Caco-2 (cell line): ENCODE measurements at regions not wholly inside any gene's neighbourhood (a gene's known extent, or its start where the extent isn't known, plus 50 kb on each side); places are given as distances from the start of the nearest gene placed in this dataset.

ENCODE experiments used
- BruUV-seq: library from RNA; stranded (reverse); fragments of 400-500 nt; replicated peaks from 2 replicates; lab custom pipeline; 2021; lab: Mats Ljungman, UMichigan
- CTCF ChIA-PET: fragments of 300-600 bp; sonication (Branson Sonifier 250); formaldehyde crosslinking; loops from one replicate; lab custom pipeline; 2022; ENCODE audit warnings: antibody characterized with exemption; lab: Charles Lee
- POLR2A ChIA-PET: fragments of 300-600 bp; sonication (Branson Sonifier 250); formaldehyde crosslinking; loops from one replicate; lab custom pipeline; 2022; ENCODE audit warnings: antibody characterized with exemption; lab: Charles Lee
- DNase-seq, 2 experiments: peaks; one replicate each; pipeline versions ENCODE4 v3.0.0 to v3.0.0-alpha.2; 2020 to 2022
- H3K27me3 ChIP-seq: replicated peaks from 2 replicates; pipeline ENCODE4 v1.6.0; 2011; ENCODE audit warnings: low read length; ENCODE audit not compliant: control insufficient read depth, insufficient read depth
- H3K36me3 ChIP-seq: 2 replicates; pipeline ENCODE4 v1.5.1; 2011; ENCODE audit warnings: low read length; ENCODE audit not compliant: control insufficient read depth, insufficient read depth
- H3K4me1 ChIP-seq: fragments of 250-450 bp; sonication (Bioruptor Pico); 2 replicates; pipeline ENCODE4 v1.5.1; 2020; ENCODE audit warnings: mild to moderate bottlenecking
- H3K4me3 ChIP-seq: 2 replicates; pipeline ENCODE4 v1.5.1; 2011; ENCODE audit warnings: low read depth, mild to moderate bottlenecking, control low read depth, low read length
- H3K9me3 ChIP-seq: fragments of 250-450 bp; sonication (Bioruptor Pico); 2 replicates; pipeline ENCODE4 v1.5.1; 2020; ENCODE audit warnings: mild to moderate bottlenecking, moderate library complexity
- H3K27ac Mint-ChIP-seq: one replicate; pipeline ENCODE4 v1.8.0; 2022; ENCODE audit warnings: mixed read lengths; ENCODE audit not compliant: unreplicated experiment
- H3K27me3 Mint-ChIP-seq: one replicate; pipeline ENCODE4 v1.8.0; 2022; ENCODE audit warnings: mixed read lengths; ENCODE audit not compliant: insufficient read depth, unreplicated experiment
- H3K36me3 Mint-ChIP-seq: one replicate; pipeline ENCODE4 v1.8.0; 2022; ENCODE audit warnings: mild to moderate bottlenecking, mixed read lengths; ENCODE audit not compliant: insufficient read depth, unreplicated experiment
- H3K4me1 Mint-ChIP-seq: one replicate; pipeline ENCODE4 v1.8.0; 2022; ENCODE audit warnings: low read depth, mixed read lengths; ENCODE audit not compliant: unreplicated experiment
- H3K4me3 Mint-ChIP-seq: one replicate; pipeline ENCODE4 v1.8.0; 2022; ENCODE audit warnings: mild to moderate bottlenecking, moderate library complexity, mixed read lengths; ENCODE audit not compliant: unreplicated experiment
- H3K9me3 Mint-ChIP-seq: one replicate; pipeline ENCODE4 v1.8.0; 2022; ENCODE audit warnings: mixed read lengths; ENCODE audit not compliant: unreplicated experiment
- intact Hi-C: fragments of 100-400 bp; cut with micrococcal nuclease; formaldehyde crosslinking; loops from one replicate; pipeline ENCODE4 v1.10.0; 2022; ENCODE audit not compliant: unreplicated experiment
- TF ChIP-seq, protein P1 (sequence below), 2 experiments: fragments of 200-600 bp in 1 of 2; IDR thresholded peaks; 1 replicate in 1 of 2; 2 replicates in 1 of 2; pipeline versions ENCODE4 v1.5.1 to v1.8.0; 2011 to 2022; ENCODE audit warnings: antibody characterized with exemption in 1 of 2, control low read depth in 1 of 2, inconsistent platforms in 1 of 2, low read depth in 1 of 2, low read length in 1 of 2, mild to moderate bottlenecking in 1 of 2, moderate library complexity in 1 of 2; ENCODE audit not compliant: insufficient read depth in 1 of 2, severe bottlenecking in 1 of 2, unreplicated experiment in 1 of 2

DNA sequence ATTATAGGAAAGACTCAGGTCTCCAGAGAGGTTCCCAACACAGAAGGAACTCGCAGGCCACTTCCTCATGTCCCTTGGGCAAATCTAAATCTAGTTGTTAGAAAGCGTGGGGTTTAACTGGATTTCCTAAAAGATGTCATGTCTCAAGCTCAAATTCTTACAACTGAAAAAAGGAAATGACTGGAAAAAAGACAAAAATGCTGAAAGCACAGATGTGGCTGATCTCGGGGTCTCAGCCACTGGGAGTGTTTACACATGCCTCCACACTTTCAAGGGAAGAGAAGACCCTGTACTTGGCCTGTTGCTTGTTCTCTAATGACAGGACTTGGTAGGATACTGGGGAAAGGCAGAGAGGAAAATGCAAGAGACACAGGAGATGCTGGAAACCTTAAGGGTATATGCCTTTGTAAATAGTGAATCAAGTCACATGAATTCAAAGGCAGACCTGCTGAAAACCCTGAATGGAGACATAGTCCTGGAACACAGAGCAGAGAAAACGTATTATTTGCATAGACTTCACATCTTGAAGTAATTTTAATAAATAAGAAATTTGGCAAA lies 160.9 kb upstream of the MEIS1 start:
- intact Hi-C loops: no loop called here
- Mint-ChIP-seq H3K36me3 (no peaks in the 10 kb centered on the region), H3K27me3 (no peaks in the 10 kb centered on the region), H3K27ac (no peak overlapping the region), H3K9me3 (no peaks in the 10 kb centered on the region), H3K4me3 (no peak overlapping the region), H3K4me1 (no peaks in the 10 kb centered on the region)
- BruUV-seq: no TSS peak
- Histone ChIP-seq H3K36me3 (no peaks in the 10 kb centered on the region), H3K4me3 (no peak overlapping the region), H3K4me1 (no peaks in the 10 kb centered on the region), H3K27me3 (no peaks in the 10 kb centered on the region), H3K9me3 (no peaks in the 10 kb centered on the region)
- CTCF ChIA-PET: no interaction called here
- POLR2A ChIA-PET: no interaction called here
- TF ChIP-seq, protein P1, sequence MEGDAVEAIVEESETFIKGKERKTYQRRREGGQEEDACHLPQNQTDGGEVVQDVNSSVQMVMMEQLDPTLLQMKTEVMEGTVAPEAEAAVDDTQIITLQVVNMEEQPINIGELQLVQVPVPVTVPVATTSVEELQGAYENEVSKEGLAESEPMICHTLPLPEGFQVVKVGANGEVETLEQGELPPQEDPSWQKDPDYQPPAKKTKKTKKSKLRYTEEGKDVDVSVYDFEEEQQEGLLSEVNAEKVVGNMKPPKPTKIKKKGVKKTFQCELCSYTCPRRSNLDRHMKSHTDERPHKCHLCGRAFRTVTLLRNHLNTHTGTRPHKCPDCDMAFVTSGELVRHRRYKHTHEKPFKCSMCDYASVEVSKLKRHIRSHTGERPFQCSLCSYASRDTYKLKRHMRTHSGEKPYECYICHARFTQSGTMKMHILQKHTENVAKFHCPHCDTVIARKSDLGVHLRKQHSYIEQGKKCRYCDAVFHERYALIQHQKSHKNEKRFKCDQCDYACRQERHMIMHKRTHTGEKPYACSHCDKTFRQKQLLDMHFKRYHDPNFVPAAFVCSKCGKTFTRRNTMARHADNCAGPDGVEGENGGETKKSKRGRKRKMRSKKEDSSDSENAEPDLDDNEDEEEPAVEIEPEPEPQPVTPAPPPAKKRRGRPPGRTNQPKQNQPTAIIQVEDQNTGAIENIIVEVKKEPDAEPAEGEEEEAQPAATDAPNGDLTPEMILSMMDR (IDR thresholded peaks at IDR 0.05; ENCODE audit: insufficient read depth in 1 of 2, low read depth in 1 of 2, low read length in 1 of 2, severe bottlenecking in 1 of 2, unreplicated experiment in 1 of 2): no peak
- DNase-seq: no peak

DNA sequence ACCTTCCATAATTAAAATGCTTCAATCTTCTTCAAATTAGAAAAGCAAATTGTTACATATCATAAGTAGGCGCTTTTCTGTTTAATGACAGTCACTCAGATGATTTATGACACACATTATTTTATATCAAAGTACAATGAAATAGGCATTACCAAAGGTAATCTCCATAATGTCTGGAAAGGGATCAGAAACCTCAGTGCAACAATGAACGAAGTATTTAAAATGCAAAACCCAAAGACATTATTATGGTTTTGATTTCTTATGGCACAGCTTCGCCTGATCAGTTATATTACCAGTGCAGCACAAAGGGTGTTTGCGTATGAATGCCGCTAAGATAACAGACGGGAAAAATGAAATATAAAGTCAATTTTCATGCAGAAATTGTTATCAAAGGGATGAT lies 162.2 kb upstream of the MEIS1 start:
- no peaks in the 10 kb centered on the region for H3K27me3 ChIP-seq
- no peaks in the 10 kb centered on the region for H3K27me3 Mint-ChIP-seq
- no TSS peak for BruUV-seq
- intact Hi-C loops: no loop called here
- H3K4me1 ChIP-seq: no peaks in the 10 kb centered on the region
- DNase-seq: no peak
- no peaks in the 10 kb centered on the region for H3K4me1 Mint-ChIP-seq
- ChIA-PET CTCF (no interaction called here), POLR2A (no interaction called here)
- H3K4me3 ChIP-seq: no peak overlapping the region
- H3K4me3 Mint-ChIP-seq: no peak overlapping the region
- H3K36me3 ChIP-seq: no peaks in the 10 kb centered on the region
- TF ChIP-seq, protein P1 (IDR thresholded peaks at IDR 0.05; ENCODE audit: insufficient read depth in 1 of 2, low read depth in 1 of 2, low read length in 1 of 2, severe bottlenecking in 1 of 2, unreplicated experiment in 1 of 2): no peak
- no peaks in the 10 kb centered on the region for H3K36me3 Mint-ChIP-seq
- no peaks in the 10 kb centered on the region for H3K9me3 Mint-ChIP-seq
- H3K27ac Mint-ChIP-seq: no peak overlapping the region
- no peaks in the 10 kb centered on the region for H3K9me3 ChIP-seq

DNA sequence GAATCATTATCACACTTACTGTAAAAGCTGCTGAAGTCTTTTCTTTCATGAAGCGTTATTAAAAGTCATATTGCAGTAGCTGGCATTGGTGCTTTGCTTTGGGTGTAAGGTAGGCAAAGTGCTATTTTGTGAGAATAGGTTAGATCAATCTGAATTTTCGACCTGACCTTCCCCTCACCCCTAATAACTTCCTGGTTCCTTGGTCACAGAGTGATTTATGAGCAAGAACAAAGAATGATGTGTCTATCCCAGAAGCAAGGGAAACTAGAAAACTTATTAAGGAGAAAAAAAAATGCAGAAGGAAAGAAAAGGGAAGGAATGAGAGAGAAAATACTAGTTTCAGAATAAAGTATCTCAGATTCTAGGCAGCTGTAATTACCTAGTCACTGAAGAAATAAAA lies 163.1 kb upstream of the MEIS1 start:
- H3K27ac Mint-ChIP-seq: no peak overlapping the region
- no TSS peak for BruUV-seq

More for the DNA sequence above, 163.1 kb upstream of the MEIS1 start:
- intact Hi-C loops: no loop called here
- H3K27me3 Mint-ChIP-seq: no peaks in the 10 kb centered on the region
- H3K9me3 Mint-ChIP-seq: no peaks in the 10 kb centered on the region
- Histone ChIP-seq H3K4me3 (no peak overlapping the region), H3K27me3 (no peaks in the 10 kb centered on the region), H3K36me3 (no peaks in the 10 kb centered on the region), H3K9me3 (no peaks in the 10 kb centered on the region), H3K4me1 (no peaks in the 10 kb centered on the region)
- H3K4me3 Mint-ChIP-seq: no peak overlapping the region
- TF ChIP-seq, protein P1 (IDR thresholded peaks at IDR 0.05; ENCODE audit: insufficient read depth in 1 of 2, low read depth in 1 of 2, low read length in 1 of 2, severe bottlenecking in 1 of 2, unreplicated experiment in 1 of 2): no peak
- DNase-seq: no peak
- no peaks in the 10 kb centered on the region for H3K4me1 Mint-ChIP-seq
- POLR2A ChIA-PET: no interaction called here
- no peaks in the 10 kb centered on the region for H3K36me3 Mint-ChIP-seq
- CTCF ChIA-PET: no interaction called here
